Stimulated activated CD4-positive, alpha-beta T cell treated with anti-CD3 and anti-CD28 coated beads, Interleukin-4, amount 100 ng/mL, for 4 hours (primary cell): ENCODE measurements at regions not wholly inside any gene's neighbourhood (a gene's known extent, or its start where the extent isn't known, plus 50 kb on each side); places are given as distances from the start of the nearest gene placed in this dataset.

Source experiments
- DNase-seq, 2 experiments: peaks; one replicate each; pipeline ENCODE4 v3.0.0-alpha.2; 2020

GRCh38 chr1:209454340-209454994 lies 129.0 kb upstream of the CAMK1G start:
- no peak for DNase-seq

GRCh38 chr1:209455145-209455544 lies 128.4 kb upstream of the CAMK1G start:
- no peak for DNase-seq

DNA sequence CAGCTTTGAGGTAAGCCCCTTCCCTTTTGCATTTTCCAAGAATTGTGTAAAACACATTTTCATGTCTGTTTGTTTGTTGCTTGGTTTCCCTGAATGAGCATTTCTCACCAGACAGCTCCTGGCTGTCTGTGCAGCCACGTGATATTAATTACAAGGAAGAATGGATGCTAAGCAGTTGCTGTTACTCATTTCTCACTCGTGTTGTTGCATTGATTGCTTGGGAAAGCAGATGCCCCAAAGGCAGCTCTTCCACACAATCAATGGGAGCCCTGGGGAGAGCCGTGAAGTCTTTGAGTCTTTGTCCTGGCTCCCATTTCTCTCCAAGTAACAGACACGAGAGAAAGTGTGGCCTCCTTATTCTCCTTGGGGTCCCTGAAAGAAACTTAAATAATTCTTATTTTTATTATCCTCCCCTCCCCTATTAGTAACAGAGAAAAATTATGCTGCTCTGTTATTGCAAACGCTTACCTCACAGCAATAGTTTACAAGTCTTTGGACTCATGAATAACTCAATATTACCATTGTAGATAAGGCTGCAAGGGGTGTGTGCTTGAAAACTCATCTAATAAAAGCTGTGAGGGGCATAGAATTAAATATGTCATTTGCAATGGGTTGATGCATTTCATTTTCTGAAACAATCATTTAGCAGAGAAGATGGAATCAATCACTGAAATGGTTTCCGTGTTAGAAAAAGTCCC lies 127.7 kb upstream of the CAMK1G start:
- no peak for DNase-seq

DNA sequence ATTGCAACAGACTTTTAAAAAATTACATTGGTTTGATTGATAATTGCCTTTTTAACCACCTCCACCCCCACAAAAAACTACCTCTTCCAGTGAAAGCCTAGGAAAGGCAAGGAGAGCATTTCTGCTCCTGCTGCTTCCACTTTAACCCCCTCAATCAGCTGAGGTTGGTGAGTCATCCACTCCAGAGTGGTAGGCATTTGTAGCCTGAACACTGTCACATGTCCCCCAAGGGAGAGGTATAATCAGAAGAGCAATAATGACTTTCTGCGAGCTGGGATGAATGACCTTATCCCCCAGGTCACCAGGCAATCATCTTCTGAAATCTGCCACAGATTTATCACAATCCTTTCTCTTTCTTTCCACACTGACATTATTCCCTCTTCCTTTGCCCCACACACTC lies 126.6 kb upstream of the CAMK1G start:
- DNase-seq = no peak

- DNase-seq = no peak
These were observed 126.0 kb upstream of the CAMK1G start for GRCh38 chr1:209457401-209458125.

GRCh38 chr1:209458921-209459320 lies 124.6 kb upstream of the CAMK1G start:
- no peak for DNase-seq

GRCh38 chr1:209461168-209461567 lies 122.3 kb upstream of the CAMK1G start:
- DNase-seq = no peak

DNA sequence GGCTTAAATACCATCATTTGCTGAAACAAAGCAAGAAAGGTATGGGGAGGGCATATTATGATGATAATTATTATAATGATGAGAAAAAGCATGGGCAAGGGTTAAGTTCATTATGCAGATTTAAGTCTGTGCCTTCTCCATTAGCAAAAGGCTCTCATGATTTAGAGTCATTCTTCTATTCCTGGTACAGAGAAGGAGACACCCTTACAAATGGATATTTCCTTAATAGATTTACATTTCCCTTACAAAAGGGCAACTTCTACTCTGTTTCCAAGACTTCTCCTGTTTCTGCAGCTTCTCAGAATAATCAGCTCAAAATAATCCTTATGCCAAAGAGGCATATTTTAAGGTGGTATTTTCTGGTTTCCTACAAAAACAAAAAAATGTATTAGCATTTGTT lies 121.1 kb upstream of the CAMK1G start:
- no peak for DNase-seq

GRCh38 chr1:209463441-209463840 lies 120.1 kb upstream of the CAMK1G start:
- DNase-seq = no peak

- no peak for DNase-seq
These were observed 110.5 kb upstream of the CAMK1G start for GRCh38 chr1:209473025-209473424.

GRCh38 chr1:209480345-209480744 lies 103.2 kb upstream of the CAMK1G start:
- no peak for DNase-seq

DNA sequence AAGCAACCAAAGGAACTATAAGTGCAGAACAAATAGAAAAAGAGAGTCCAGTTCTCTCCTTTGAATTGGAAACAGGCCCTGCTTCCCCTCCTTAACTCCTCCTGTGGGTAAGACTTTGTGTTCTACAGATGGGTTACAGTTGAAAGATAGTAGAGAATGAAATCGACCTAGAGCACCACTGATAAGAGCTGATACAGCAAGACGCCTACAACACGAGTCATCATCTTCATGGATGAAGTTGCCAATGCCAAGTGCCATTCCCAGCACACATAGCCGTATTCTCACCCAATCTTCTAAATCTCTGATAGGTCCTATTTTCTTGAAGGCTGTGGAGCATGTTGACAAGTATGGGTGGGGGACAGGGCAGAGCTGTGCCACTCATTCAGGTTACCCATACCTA lies 99.8 kb upstream of the CAMK1G start:
- DNase-seq = no peak

- DNase-seq = no peak
These were observed 99.1 kb upstream of the CAMK1G start for GRCh38 chr1:209484429-209484828.

- DNase-seq = no peak
These were observed 98.3 kb upstream of the CAMK1G start for GRCh38 chr1:209485167-209485566.

GRCh38 chr1:209485751-209486150 lies 97.8 kb upstream of the CAMK1G start:
- DNase-seq = no peak

DNA sequence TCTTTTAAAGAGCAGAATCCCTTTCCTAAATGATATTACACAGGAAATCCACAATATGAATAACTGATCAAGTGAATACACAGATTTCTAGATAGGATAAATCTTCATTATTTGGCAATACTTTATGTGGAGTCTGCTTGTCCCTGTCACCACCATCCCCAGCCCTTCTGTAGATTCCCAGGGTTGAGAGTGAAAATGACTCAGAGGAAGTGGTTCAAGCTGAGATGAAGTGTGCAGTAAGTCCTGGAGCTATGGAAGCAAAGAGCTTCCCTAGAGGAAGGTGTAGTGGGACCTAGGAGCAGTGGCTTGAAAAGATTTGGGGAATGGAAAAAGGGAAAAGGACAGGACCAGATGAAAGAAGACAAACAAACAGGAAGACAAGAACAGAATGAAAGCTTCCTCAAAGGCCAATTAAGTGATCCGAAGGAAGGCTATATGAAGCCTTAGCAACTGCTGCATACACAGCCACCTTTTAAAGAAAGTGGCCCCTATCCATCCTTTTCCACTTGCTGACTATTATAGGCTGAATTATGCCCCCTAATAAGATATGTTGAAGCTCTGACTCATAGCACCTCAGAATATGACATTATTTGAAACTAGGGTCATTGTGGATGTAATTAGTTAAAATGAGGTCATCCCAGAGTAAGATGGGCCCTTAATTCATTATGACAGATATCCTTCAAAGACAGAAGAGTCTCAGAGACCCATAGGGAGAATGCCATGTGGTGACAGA lies 96.5 kb upstream of the CAMK1G start:
- no peak for DNase-seq

- no peak for DNase-seq
These were observed 93.5 kb upstream of the CAMK1G start for GRCh38 chr1:209490013-209490412.

DNA sequence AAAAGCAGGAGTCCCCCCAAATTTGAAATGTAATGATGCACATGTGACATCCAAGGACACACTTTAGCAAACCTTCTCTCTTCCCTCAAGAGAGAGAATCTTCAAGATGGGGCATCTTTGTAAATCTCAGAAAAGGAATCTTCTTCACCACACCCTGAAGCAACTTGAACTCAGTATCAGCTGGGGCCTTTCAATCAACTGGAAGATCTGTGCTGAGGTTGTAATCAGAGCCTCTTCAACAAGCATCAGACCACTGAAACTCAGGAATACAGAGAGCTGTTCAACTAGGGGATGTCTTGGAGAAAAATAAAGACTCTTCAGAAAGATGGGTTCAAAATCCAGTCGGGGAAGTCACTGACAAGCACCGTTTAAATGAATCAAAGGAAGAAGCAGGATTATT lies 92.5 kb upstream of the CAMK1G start:
- no peak for DNase-seq

DNA sequence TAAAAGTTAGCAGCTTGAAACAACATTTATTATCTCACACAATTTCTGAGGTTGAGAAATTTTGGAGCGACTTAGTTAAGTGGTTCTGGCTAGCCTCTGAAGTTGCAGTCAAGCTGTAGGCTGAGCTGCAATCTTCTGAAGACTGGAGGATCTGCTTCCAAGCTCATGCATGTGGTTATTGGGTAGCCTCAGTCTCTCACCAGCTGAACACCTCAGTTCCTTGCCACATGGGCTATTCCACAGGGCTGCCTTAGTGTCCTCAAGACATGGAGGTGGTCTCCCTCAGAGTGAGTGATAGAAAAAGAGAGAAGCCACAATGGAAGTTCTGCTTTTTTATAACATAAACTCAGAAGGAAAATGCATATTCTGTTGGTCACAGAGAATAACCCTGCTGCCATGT lies 92.0 kb upstream of the CAMK1G start:
- no peak for DNase-seq

DNA sequence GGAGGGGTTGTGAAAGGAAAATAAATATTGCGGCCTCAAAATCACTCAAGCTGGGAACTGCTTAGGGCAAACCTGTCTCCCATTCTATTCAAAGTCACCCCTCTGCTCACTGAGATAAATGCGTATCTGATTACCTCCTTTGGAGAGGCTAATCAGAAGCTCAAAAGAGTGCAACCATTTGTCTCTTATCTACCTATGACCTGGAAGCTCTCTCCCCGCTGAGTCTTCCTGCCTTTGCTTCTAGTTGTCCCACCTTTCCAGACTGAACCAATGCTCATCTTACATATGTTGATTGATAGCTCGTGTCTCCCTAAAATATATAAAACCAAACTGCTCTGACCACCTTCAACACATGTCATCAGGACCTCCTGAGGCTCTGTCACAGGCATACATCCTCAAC lies 91.6 kb upstream of the CAMK1G start:
- no peak for DNase-seq

- no peak for DNase-seq
These were observed 90.0 kb upstream of the CAMK1G start for GRCh38 chr1:209493559-209493958.

DNA sequence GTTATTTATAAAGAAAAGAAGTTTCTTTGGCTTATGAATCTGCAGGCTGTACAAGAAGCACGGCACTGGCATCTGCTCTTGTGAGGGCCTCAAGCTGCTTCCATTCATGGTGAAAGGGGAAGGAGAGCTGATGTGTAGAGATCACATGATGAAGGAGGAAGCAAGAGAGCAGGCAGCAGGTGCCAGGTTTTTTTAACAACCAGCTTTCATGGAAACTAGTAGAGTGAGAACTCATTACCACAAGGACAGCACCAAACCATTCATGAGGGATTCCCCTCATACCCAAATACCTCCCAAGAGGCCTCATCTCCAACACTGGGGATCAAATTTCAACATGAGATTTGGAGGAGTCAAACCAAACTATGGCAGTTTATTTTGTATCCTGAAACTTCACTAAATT lies 85.8 kb upstream of the CAMK1G start:
- DNase-seq = no peak

DNA sequence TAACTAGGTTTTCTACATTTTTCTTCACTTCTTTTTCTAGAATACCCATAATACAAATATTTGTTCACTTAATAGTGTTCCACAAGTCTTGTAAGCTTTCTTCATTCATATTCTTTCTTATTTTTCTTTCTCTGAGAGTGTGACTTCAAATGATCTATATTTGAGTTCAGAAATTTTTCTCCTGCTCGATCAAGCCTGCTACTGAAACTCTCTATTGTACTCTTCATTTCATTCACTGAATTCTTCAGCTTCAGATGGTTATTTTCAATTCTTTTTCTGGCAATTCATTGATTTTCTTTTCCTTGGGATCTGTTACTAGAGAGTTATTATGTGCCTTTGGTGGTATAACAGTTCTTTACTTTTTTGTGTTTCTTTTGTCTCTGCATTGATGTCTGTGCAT lies 82.5 kb upstream of the CAMK1G start:
- no peak for DNase-seq

DNA sequence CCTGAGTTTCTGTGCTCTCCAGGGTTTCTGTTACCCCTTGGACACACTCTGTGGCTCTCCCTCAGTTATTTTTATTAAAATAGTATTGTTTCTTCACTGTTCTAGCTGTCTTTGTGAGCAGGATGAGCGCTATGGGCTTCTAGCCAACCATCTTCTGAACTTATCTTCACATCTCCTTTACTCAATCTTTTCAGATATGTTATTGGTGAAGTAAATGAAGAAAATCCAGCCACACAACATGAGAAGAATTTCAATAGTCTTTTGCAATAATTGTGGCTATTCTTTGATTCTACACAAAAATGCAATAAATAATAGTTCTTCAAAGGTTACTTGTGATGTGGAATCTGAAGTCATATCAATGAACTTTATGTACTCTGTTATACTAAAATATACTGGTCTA lies 80.3 kb upstream of the CAMK1G start:
- DNase-seq = no peak
